Stimulated activated CD4-positive, alpha-beta T cell treated with anti-CD3 and anti-CD28 coated beads, Interleukin-4, amount 100 ng/mL, for 1 hour (primary cell): ENCODE measurements at regions not wholly inside any gene's neighbourhood (a gene's known extent, or its start where the extent isn't known, plus 50 kb on each side); places are given as distances from the start of the nearest gene placed in this dataset.
"Not testable (repeated sequence)": the region's sequence is repeated elsewhere in the genome, so short reads cannot be mapped to it uniquely, and the experiment has no call there.

Experiments
- DNase-seq: peaks from one replicate; pipeline ENCODE4 v3.0.0-alpha.2; 2020

DNA sequence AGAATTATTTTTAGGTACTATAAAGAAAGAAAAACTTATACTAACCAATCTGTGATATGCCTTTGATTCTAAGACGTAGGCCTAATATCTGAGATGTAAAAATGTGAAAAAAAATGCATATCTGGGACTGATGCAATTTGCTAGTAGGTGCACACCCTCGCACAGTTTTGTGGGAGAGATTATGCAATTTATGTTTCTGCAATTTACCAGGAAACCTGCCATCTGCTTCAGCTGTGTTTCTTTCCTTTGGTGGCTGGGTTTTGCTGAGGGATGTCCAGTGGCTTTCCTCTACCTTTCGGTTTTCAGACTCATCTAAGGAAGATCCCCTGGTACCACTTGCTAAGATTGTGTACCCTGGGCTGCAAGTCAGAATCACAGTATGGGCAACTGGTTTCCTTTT lies 186.9 kb downstream of the ZFP64 start:
- no peak for DNase-seq

DNA sequence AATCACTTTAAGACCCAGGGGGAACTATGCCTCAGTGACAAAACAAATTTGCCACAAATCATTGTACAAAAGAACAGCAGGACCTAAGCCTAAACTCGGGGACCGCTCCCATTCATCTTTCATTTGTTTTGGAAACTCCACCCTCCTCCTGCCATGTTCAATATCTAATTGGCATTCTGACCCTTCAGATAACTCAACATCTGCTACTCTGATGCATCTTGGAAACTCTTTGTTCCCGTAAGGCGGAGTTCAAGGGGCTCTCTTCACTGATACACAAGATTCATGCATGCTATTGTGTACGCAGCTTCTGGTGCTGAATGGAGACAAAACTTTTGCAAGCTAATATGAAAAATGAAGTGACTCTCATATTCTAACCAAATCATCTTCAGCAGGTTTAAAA lies 187.6 kb downstream of the ZFP64 start:
- DNase-seq: no peak

DNA sequence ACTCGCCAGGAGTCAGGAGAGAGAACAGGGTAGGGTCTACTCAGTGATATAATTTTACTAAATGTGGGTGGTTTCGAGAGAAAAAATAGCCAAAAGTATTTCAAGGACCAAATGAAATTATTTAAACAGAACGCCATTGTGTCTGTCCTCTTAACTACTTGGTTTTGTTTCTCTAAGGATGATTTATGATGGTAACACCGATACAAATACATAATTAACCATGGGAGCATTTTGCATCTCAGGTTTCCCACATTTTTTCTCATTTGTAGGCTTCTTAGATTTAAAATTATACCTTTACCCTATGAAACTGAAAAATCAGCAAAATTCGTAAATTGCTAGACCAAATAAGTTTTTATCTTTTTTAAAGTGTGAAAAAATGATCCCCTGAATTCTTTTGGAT lies 188.2 kb downstream of the ZFP64 start:
- DNase-seq: no peak

DNA sequence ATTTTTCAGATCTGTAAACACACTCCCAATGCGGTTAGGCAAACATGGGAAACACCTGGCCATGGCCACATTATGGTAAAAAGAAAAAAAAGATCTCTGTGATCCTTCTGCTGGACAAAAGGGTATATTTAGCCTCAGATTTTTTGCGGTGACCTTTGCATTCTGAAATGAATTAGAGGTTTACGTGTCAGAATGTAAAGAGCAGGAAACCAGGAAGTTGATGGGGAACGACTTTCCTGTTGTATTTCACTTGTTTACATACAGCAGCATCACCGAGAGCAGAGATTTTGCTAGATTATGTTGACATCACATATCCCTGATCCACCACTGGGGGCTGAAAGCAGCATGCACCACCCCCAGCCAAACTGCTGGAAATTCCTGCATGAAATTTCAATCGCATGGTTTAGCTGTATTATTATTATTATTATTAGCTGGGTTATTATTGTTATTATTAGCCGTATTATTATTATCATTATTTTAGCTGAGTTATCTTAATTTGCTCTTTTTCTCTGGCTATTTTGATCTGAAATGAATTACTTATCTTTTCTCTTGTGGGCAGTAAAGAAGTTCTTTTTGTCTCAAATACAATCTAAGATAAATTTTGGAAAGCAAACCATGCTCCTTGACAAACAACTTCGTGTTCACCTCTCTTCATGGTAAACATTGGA lies 189.4 kb downstream of the ZFP64 start:
- no peak for DNase-seq

DNA sequence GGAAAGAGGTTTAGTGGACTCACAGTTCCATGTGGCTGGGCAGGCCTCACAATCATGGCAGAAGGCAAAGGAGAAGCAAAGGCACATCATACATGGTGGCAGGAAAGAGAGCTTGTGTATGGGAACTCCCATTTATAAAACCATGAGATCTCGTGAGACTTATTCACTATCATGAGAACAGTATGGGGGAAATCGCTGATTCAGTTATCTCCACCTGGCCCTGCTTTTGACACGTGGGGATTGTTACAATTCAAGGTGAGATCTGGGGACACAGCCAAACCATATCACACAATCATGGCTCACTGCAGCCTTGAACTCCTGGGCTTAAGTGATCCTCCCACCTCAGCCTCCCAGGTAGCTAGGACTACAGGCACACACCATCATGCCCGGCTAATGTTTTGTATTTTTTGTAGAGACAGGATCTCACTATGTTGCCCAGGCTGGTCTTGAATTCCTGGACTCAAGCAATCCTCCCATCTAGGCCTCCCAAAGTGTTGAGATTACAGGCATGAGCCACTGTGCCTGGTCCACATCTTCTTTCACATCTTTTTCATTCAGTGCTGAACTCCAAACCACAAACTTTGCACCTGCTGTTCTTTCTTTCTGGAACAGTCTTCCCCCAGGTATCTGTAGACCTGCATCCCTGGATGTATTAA lies 194.2 kb downstream of the ZFP64 start:
- not testable (repeated sequence) for DNase-seq

DNA sequence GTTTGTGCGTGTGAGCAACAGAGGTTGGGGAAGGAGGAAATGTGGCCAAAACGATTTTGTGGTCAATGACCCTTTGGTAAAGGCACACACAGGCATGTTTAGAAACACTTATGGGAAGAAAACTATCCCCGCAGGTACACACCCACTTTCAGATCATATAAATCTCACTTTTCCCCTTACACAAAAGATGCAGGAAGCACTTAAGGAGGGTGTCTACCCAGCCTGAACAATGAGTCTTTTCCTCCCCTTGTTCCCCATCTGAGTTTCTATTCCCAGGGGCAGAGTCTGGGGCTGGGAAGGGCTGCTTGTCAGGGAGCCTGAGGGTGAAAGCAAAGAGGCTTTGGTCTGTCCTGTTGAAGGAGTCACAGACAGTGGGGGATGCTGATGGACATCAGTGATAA lies 193.2 kb upstream of the SALL4 start:
- DNase-seq: no peak

DNA sequence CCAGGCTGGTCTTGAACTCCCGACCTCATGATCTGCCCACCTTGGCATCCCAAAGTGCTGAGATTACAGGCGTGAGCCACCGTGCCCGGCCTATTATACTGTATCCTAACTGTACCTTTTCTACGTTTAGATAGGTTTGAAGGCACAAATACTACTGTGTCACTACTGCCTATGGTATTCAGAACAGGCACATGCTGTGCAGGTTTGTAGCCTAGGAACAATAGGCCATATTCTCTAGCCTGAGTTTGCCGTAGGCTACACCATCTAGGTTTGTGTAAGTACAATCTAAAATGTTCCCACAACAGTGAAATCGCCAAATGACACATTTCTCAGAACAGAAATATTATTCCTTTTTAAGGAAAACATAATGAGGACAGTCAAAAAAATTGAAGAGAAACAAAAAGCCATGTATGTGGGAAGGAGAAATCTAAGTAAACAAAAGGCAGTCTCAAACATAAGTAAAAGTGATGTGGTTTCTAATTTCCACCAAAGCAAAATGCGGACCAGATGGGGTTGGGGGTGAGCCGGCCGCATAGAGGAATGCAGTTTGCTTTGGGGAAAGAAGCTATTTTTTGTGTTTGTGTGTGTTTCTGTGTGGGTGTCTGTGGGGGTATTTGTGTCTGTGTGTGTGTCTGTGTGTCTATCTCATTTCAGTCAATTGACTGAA lies 192.6 kb upstream of the SALL4 start:
- no peak for DNase-seq

DNA sequence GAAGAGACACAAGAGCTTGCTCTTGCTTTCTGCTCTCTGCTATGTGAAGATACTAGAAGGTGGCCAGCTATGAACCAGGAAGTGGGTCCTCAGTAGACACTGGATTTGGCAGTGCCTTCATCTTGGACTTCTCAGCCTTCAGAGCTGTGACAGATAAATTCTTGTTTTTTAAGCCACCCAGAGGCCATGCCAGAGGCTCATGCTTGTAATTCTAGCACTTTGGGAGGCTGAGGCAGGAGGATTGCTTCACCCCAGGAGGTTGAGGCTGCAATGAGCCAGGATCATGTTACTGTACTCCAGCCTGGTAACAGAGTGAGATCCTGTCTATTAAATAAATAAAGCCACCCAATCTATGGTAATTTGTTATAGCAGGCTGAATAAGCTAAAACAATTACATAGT lies 185.5 kb upstream of the SALL4 start:
- DNase-seq: no peak

DNA sequence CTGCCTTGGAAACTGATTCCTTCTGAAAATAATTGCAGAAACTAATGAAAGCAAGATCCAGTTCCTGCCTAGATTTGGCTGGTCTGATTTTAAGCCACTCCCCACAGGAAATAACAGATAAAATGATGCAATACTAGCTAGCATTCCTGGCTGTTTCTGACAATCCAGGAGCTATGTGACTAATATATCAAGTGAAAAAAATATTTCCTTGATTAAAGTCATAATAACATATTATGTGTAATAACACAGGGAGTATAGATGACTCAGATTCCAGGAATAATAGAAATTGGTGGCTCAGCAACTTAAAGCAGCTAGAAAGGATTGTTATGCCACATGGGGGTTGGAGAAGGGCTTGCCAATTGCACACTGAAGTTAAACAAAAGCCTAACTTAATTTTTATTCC lies 182.7 kb upstream of the SALL4 start:
- DNase-seq: no peak

DNA sequence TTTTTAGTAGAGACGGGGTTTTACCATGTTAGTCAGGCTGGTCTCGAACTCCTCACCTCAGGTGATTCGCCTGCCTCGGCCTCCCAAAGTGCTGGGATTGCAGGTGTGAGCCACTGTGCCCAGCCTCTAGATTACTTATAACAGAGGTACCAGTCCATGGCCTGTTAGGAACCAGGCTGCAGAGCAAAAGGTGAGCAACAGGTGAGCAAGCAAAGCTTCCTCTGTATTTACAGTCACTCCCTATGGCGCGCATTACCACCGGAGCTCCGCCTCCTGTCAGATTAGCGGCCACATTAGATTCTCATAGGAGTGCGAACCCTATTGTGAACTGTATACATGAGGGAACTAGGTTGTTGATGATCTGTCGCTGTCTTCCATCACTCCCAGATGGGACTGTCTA lies 178.0 kb upstream of the SALL4 start:
- DNase-seq: no peak

DNA sequence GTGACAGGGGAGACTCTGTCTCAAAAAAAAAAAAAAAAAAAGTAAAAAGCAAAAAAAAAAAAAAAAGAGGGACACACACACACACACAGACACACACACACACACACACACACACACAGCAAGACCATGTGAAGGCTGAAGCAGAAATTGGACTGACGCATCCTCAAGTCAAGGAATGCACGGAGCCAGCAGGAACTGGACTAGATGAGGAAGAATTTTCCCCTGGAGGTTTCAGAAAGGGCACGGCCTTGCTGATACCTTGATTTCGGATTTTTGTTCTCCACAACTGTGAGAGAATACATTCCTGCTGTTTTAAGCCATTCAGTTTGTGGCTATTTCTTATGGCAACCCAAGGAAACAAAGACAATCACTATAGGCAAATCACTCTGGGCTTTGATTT lies 176.9 kb upstream of the SALL4 start:
- no peak for DNase-seq

DNA sequence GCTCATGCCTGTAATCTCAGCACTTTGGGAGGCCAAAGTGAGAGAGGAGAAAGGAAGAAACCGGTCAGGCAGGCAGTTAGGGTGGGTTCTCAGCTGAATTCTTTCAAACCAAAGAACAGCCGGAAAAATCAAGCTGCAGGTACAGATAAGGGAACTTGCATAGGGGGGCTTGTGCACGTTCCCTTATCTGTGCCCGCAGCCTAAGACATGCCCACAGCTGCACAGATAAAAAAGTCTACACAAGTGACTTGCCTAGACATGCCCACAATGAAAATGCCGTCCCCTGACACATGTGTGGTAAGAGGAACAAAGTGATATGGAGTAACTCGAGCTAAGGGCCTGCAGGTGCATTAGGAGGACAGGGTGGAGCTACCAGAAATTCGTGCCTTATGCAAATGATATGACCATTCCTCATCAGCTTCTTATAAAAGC lies 175.8 kb upstream of the SALL4 start:
- DNase-seq: no peak

DNA sequence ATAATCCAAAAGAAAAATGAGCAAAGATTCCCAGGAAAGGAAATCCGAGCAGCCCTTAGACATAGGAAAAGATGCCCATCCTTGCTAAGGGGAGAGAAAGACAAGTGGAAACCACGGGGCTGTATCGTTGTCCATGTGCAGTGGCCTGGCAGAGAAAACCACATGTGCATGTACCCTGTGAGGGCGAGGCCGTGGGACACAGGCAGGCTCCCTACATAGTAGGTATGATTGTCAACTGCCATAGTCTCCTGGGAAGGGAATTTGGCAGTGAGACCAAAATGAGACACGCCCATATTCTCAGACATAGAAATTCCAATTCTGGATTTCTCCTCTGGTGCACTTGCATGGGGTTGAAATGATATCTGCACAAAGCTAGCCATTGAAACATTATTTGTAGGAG lies 169.7 kb upstream of the SALL4 start:
- DNase-seq: no peak

DNA sequence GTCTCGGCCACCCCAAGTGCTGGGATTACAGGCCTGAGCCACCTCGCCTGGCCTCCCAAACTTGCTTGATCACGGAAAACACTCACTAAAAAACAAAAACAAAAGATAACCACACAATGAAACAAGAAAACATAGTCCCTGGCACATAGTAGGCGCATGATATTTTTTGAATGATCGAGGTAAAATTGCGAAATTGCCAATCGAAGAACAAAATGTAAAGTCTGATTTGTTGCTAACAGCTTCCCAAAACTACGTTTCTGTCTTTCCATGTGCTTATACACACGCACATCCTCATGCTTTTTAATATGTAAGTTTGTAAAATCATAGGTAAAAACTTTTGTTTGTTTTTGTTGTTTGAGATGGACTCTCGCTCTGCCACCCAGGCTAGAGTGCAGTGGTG lies 168.5 kb upstream of the SALL4 start:
- DNase-seq: no peak

DNA sequence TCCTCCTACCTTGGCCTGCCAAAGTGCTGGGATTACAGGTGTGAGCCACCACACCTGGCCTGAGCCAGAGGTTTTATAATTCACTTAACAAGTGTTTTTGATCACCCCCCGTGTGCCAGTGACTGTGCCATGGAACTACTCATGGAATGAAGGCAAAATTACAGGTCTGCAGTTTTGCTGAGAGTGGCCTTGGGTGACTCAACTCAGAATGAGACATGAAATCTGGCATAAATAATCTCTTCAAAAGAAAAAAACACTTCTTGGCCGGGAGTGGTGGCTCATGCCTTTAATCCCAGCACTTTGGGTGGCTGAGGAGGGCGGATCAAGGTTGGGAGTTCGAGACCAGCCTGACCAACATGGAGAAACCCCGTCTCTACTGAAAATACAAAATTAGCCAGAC lies 166.9 kb upstream of the SALL4 start:
- no peak for DNase-seq

DNA sequence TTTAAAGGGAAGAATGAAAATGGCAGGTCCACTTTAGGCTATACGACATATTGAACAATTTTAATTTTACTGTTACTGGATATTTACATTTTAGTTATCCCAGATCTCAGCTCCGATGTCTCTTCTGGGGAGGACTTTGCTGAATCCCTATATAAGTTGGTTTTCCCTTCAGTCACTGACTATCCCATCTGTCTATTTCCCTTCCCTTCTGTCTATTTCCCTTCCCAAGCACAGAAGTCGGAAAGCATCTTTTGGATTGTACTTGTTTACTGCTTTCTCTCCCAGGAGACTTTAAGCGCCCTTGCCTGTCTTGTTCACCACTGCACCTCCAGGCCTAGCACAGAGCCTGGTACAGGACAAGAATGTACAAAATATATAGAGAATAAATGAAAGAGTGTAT lies 165.8 kb upstream of the SALL4 start:
- no peak for DNase-seq

DNA sequence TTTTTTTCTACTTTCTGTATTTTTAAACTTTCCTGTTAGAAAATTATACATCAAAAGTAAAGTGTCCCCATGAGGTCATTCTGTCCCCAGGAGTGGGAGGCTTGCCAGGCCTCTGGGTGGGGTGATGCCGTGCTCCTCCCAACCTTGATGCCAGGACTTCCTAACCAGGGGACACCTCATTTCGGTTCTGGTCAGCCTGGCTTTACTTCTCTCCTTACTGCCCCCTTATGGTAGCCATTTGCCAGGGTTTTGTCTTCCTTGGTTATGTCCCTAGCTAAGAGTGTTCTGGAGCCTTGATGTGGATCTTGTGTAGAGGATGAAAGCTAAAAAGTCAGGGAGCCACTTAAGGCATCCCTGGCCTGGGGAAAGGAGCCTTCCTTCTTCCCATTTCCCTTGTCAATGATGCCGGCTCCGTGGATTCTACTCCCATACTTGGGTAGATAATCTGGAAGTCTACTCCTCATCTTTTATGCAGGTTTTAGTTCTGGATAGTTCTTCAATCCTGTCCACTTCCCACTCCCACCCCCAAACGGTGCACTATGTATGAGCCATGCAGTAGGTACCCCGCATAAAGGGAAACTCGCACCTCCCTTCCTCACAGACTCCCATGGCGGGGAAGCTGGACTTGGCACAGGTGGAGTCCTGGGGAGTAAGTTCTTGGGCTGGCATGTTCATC lies 164.1 kb upstream of the SALL4 start:
- DNase-seq: no peak

DNA sequence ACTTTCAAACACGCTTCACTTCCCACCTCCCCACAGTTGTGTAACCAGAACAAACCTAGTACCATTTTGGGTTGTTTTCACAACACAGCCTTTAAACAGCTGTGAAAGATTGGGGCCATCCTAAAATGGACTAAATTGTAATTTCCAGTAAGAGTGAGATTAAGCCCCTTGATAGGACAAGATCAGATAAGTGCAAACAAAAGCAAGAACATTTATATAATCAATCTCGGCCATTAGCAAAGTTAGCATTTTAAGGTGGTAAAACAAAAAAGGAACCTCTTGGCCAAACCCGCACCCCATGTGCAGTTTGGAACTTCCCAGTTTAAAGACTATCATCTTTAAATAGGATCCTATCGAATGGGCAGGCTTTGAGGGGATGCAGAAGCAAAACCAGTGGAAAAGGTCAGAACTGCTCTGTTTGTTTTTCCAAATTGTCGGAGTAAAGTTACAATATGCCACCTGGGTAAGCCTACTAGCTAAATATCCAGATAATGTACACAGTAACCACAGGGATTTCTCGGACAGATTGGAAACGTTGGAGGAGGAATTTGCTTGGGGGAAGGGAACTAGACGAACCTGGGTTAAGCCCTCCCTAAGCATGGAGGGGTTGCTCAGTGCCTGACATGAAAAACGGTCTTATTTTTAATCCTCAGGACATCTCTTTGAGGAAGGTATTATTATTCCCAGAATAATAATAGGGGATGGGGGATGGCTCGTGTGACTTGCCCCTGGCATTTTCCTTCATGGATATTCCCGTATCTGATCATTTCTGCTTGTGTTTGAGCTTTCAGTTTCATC lies 159.8 kb upstream of the SALL4 start:
- no peak for DNase-seq

DNA sequence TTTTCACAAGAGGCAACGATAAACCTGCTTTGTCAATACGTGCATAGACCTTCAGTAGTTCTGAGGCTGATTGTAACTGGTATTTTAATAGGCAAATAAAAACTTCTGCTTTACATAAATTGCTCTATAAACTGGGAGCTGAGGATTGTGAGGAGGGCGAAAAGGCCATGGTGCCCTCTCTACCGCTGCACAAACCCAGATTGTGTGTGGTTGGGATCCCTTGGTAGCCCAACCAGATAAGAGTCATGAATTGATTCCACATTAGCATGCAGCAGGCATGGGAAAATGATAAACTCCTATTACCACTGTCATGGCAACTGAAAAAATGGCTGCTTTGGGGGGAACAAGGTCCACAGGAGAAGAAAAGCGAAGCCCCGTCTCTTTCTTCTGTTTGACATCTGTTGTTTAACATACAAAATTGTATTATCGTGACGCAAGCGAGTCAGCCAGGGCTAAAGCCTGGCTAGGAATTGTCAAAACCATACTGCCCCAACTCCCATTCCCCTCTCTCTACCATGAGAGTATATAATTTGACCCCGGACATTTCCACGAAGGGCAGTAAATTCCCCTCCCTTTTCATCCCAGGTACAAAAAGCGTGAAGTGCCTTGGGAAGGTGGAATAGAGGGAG lies 157.8 kb upstream of the SALL4 start:
- DNase-seq: no peak

DNA sequence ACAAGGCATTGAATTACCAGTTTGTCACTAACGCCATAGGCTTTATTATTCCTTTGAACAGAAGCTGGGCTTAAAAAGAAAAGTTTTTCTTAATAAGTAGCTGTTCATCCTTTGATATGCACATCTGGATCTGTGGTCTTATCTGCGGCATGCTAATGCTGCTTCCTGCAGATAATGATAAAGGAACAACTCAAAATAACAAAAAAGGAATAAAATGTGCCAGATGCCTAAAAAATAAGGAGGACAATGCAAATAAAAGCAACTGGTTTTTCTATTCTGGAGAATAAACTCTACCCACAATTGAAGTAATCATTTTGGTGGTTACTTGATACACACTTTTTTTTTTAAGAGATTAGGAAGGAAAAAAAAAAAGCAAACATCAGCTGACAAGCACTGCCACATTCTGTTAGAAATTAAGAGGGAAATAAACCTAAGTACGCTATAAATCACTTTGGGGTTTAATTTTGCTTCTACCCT lies 156.8 kb upstream of the SALL4 start:
- DNase-seq: no peak

DNA sequence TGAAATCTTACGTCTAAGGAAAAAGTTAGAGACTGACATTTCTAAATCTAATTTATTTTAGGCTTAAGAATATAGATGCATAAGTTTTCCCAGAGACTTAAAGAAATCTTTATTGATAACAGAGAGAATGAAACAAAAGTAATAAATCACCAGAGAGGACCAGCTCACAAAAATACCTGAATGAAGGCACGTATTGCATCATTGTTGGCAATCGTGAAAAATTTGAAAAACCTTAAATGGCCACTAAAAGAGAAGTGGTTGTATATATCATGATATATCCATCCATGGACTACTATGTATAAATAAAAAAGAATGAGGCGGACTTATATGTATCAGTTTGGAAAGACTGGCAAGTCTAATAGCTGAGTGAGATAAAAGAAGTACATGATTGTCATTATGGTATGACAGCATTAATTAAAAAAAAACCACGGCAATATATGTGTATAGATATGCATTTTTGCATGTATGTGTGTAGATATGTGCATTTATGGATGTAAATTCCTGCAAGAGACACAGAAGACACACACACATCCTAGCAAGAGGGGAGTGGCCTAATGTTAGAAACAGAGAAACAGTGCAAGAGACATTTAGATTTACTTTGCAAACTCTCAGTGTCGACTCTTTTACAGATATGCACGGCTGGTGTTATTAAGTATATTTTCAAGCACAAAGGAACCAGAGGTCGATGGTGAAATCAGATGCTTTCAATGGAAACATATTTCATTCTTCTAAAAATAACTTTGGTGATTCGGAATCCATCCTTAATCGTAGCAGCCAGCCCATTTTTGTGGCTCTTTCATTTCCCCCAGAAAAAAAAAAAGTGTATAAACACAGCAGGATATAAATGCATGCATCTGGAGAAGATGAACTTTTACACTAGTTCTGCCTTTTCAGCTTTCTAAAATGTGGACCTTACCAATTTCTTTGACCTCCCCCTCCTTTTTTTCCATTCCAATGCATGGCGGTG lies 156.1 kb upstream of the SALL4 start:
- DNase-seq: no peak
